ENCODE measurements at regions not wholly inside any gene's neighbourhood (a gene's known extent, or its start where the extent isn't known, plus 50 kb on each side); places are given as distances from the start of the nearest gene placed in this dataset.
A peak's percentile ranks its signal among the peaks of the same experiment; 100 is the strongest.

- TF ChIP-seq POLR2A (IDR thresholded peaks at IDR 0.05) (no peak), CTCF (IDR thresholded peaks at IDR 0.05) (no peak)
- H3K4me3 ChIP-seq (ENCODE audit: low read depth, poor library complexity, severe bottlenecking), result no peak overlapping the region
- intact Hi-C loops (cut with DNase I; ENCODE audit: low total_unique reads), result no loop called here
- peak in 1 of 2 donors; percentile 37 for DNase-seq (ENCODE audit: low spot score in 2 of 2)
- WGBS, 2 donors, result 70% methylated on average over 1 of the region's 1 CpG
These were observed 55.8 kb downstream of the IRAG1 start for GRCh38 chr11:10637731-10638151.

DNA sequence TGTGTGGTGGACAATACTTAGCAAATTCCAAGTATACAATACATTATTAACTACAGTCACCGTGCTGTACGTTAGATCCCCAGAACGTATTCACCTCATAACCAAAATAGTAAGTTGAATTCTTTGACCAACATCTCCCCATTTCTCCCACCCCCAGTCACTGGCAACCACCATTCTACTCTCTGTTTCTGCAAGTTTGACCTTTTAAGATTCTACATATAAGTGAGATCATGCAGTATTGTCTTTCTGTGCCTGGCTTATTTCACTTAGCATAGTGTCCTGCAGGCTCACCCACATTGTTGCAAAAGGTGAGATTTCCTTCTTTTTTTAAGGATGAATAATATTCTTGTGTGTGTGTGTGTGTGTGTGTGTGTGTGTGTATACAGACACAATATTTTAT lies 59.1 kb downstream of the IRAG1 start:
- H3K4me3 ChIP-seq (ENCODE audit: low read depth, poor library complexity, severe bottlenecking), result no peak overlapping the region
- DNase-seq (ENCODE audit: low spot score in 2 of 2), result no peak
- 95 to 96% methylated on average over 3 of the region's 3 CpGs for WGBS, 2 donors
- intact Hi-C loops (cut with DNase I; ENCODE audit: low total_unique reads), result no loop called here
- TF ChIP-seq CTCF (IDR thresholded peaks at IDR 0.05) (no peak), POLR2A (IDR thresholded peaks at IDR 0.05) (no peak)

DNA sequence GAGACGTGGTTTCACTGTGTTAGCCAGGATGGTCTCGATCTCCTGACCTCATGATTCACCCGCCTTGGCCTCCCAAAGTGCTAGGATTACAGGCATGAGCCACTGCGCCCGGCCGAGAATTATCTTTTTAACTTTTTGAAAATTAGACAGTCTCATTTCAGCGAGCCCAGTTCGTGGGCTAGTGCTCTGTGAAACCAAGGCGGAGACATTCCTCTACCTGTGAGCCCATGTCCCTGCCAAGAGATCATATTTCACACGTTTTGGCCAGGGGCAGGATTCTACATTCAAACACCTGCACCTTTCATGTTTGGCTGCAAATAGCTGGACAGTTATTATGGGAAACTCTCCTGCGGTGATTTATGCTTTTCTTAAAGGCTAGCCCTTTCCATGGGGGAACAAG lies 60.3 kb downstream of the IRAG1 start:
- WGBS, 2 donors, result 63 to 68% methylated on average over 11 of the region's 11 CpGs
- no peak for TF ChIP-seq POLR2A (IDR thresholded peaks at IDR 0.05)
- no peak for TF ChIP-seq CTCF (IDR thresholded peaks at IDR 0.05)
- intact Hi-C loops (cut with DNase I; ENCODE audit: low total_unique reads), result no loop called here
- no peak overlapping the region for H3K4me3 ChIP-seq (ENCODE audit: low read depth, poor library complexity, severe bottlenecking)
- DNase-seq (ENCODE audit: low spot score in 2 of 2), result peak in 1 of 2 donors; percentile 40

GRCh38 chr11:10632483-10632882 lies 61.1 kb downstream of the IRAG1 start:
- peak in 1 of 2 donors; percentile 23 for DNase-seq (ENCODE audit: low spot score in 2 of 2)
- 76 to 77% methylated on average over 5 of the region's 5 CpGs for WGBS, 2 donors
- TF ChIP-seq POLR2A (IDR thresholded peaks at IDR 0.05), result no peak
- TF ChIP-seq CTCF (IDR thresholded peaks at IDR 0.05), result no peak
- H3K4me3 ChIP-seq (ENCODE audit: low read depth, poor library complexity, severe bottlenecking), result no peak overlapping the region
- intact Hi-C loops (cut with DNase I; ENCODE audit: low total_unique reads), result no loop called here

GRCh38 chr11:10631761-10632160 lies 61.8 kb downstream of the IRAG1 start:
- no peak overlapping the region for H3K4me3 ChIP-seq (ENCODE audit: low read depth, poor library complexity, severe bottlenecking)
- WGBS, 2 donors, result 88 to 90% methylated on average over 5 of the region's 5 CpGs
- no peak for TF ChIP-seq POLR2A (IDR thresholded peaks at IDR 0.05)
- no peak for TF ChIP-seq CTCF (IDR thresholded peaks at IDR 0.05)
- intact Hi-C loops (cut with DNase I; ENCODE audit: low total_unique reads), result no loop called here
- peak in 1 of 2 donors; percentile 49 for DNase-seq (ENCODE audit: low spot score in 2 of 2)

DNA sequence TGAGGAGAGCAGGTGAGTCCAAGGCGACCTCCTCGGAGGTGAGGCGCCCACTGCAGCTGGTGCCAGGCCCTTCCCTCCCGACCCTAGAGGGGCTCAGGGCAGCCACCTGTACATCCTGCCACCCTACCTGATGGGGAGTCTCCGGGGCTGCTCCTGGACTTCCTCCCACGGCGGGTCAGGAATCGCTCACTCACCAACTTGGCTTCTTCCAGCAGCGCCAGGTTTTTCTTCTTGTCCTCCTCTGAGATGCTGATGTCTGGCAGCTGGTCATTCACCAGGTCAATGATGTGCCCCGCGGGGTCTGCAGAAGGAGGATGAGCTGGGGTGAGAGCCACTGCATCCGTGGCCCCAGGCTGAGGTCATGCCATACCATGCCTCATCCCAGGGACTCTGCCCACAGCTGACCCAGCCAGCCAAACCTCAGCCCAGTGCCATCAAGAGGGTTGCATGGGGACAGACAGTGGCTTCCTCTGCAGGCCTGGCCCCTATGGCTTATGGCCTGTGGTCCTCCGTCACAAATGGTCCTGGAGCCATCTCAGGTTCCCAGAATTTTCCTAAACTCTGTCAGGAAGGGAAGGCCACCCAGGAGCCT lies 61.0 kb upstream of the LYVE1 start:
- 86 to 90% methylated on average over 13 of the region's 13 CpGs for WGBS, 2 donors
- intact Hi-C loops (cut with DNase I; ENCODE audit: low total_unique reads), result no loop called here
- TF ChIP-seq CTCF (IDR thresholded peaks at IDR 0.05) (no peak), POLR2A (IDR thresholded peaks at IDR 0.05) (no peak)
- H3K4me3 ChIP-seq (ENCODE audit: low read depth, poor library complexity, severe bottlenecking), result no peak overlapping the region
- peak in 1 of 2 donors; percentile 80 for DNase-seq (ENCODE audit: low spot score in 2 of 2)
